ENCODE measurements at regions not wholly inside any gene's neighbourhood (a gene's known extent, or its start where the extent isn't known, plus 50 kb on each side); places are given as distances from the start of the nearest gene placed in this dataset.

DNA sequence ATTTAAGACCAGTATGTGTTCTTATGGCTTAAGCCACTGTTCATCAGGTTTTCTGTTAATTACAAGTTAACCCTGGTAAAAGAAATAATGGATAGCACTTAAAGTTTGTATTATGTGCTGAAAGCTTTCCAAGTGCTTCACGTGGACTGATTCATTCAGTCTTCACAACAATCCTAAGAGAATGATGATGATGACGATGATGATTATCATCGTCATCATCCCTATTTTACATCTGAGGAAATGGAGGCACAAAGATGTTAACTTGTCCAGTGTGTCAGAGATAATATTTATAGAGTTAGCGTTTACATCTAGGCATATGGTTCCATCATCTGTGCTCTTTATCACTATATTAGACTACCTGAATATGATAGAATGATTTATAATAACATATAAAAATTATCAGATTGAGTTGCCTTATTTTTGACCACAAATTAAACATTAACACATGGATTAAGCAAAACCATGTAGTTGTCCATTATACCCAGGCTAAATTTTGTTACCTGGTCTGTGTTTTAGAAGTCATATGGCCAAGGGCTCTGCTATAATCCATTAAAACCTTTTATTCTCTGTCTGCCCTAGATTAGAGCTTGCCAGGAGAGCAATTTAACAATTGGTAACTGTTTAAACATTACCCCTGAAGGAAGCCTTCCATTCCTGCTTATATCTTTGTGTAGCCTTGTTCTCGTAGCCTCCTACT lies 102.3 kb upstream of the MAP3K1 start:
- TF ChIP-seq TAF1 (IDR thresholded peaks at IDR 0.05; ENCODE audit: borderline replicate concordance, low read depth, low read length) (no peak), POLR2AphosphoS5 (IDR thresholded peaks at IDR 0.05; ENCODE audit: low read depth, low read length) (no peak), POLR2A (IDR thresholded peaks at IDR 0.05; ENCODE audit: low read depth, low read length) (no peak)
